Endothelial cell of umbilical vein (primary cell): ENCODE measurements at regions not wholly inside any gene's neighbourhood (a gene's known extent, or its start where the extent isn't known, plus 50 kb on each side); places are given as distances from the start of the nearest gene placed in this dataset.

Source experiments
- BruUV-seq: library from RNA; stranded (reverse); fragments of 400-500 nt; replicated peaks from 2 replicates; lab custom pipeline; 2021; lab: Mats Ljungman, UMichigan
- CTCF ChIA-PET: fragments of 300-600, 350-600 bp; sonication (Branson Sonifier 250); formaldehyde crosslinking; loops from one replicate; lab custom pipeline; 2021; ENCODE audit warnings: antibody characterized with exemption, inconsistent platforms; lab: Charles Lee
- POLR2A ChIA-PET: fragments of 300-600, 350-600 bp; sonication (Branson Sonifier 250); formaldehyde crosslinking; loops from one replicate; lab custom pipeline; 2021; ENCODE audit warnings: antibody characterized with exemption, inconsistent platforms; lab: Charles Lee
- DNase-seq: peaks from one replicate; pipeline ENCODE4 v3.0.0-alpha.2; 2011; ENCODE audit warnings: low read depth, low spot score
- FAIRE-seq: peaks from 2 replicates; lab custom pipeline; 2011; peaks lifted over from hg19 to GRCh38; lab: Jason Lieb, UNC
- H2AFZ ChIP-seq: 2 replicates; pipeline ENCODE4 v1.6.0; 2012; ENCODE audit warnings: low read depth, low read length, control low read depth, inconsistent platforms
- H3K27ac ChIP-seq: 2 replicates; pipeline ENCODE4 v1.5.1; 2011; ENCODE audit warnings: low read depth, mild to moderate bottlenecking, control low read depth, low read length, moderate library complexity; ENCODE audit not compliant: insufficient read depth
- H3K27me3 ChIP-seq, 2 experiments: 2 replicates each; pipeline versions ENCODE4 v1.6.0 to v1.6.1; 2011; ENCODE audit warnings: low read length in 2 of 2, mixed read lengths in 1 of 2; ENCODE audit not compliant: control insufficient read depth in 2 of 2, insufficient read depth in 2 of 2
- H3K36me3 ChIP-seq, 2 experiments: 2 replicates in 1 of 2; 3 replicates in 1 of 2; pipeline ENCODE4 v1.5.1; 2011; ENCODE audit warnings: low read length in 2 of 2, mild to moderate bottlenecking in 1 of 2, moderate library complexity in 1 of 2; ENCODE audit not compliant: control insufficient read depth in 2 of 2, insufficient read depth in 2 of 2; ENCODE audit errors: extremely low read depth in 1 of 2
- H3K4me1 ChIP-seq: 3 replicates; pipeline ENCODE4 v1.5.1; 2011; ENCODE audit warnings: mild to moderate bottlenecking, low read length; ENCODE audit not compliant: control insufficient read depth, insufficient read depth; ENCODE audit errors: extremely low read depth
- H3K4me2 ChIP-seq: 2 replicates; pipeline ENCODE4 v1.6.1; 2011; ENCODE audit warnings: low read length, control low read depth, mixed read lengths; ENCODE audit not compliant: insufficient read depth
- H3K4me3 ChIP-seq, 3 experiments: fragments of 200-600 bp in 1 of 3; sonication (generic), shearing (Covaris generic) in 1 of 3; replicated peaks in 1 of 3; 2 replicates each; pipeline ENCODE4 v1.5.1; 2011 to 2016; ENCODE audit warnings: control low read depth in 3 of 3, low read length in 3 of 3, mild to moderate bottlenecking in 2 of 3, inconsistent platforms in 1 of 3, low read depth in 1 of 3, moderate library complexity in 1 of 3; ENCODE audit not compliant: insufficient read depth in 1 of 3
- H3K79me2 ChIP-seq: 2 replicates; pipeline ENCODE4 v1.6.0; 2012; ENCODE audit warnings: low read length, inconsistent platforms; ENCODE audit not compliant: control insufficient read depth, insufficient read depth
- H3K9ac ChIP-seq: replicated peaks from 2 replicates; pipeline ENCODE3; 2011; ENCODE audit warnings: low read length, control low read depth; ENCODE audit not compliant: insufficient read depth; ENCODE audit errors: extremely low read depth
- H3K9me1 ChIP-seq: replicated peaks from 3 replicates; pipeline ENCODE4 v1.6.0; 2011; ENCODE audit warnings: mild to moderate bottlenecking, low read length; ENCODE audit not compliant: control insufficient read depth, insufficient read depth; ENCODE audit errors: extremely low read depth
- H3K9me3 ChIP-seq: replicated peaks from 2 replicates; pipeline ENCODE4 v1.5.1; 2012; ENCODE audit warnings: low read length, inconsistent platforms; ENCODE audit not compliant: control insufficient read depth, insufficient read depth
- H4K20me1 ChIP-seq: replicated peaks from 2 replicates; pipeline ENCODE3; 2011; ENCODE audit warnings: mild to moderate bottlenecking, low read length; ENCODE audit not compliant: control insufficient read depth, insufficient read depth; ENCODE audit errors: extremely low read depth
- CTCF ChIP-seq, 2 donors: IDR thresholded peaks; 1 replicate in 1 of 2; 2 replicates in 1 of 2; pipeline ENCODE4 v1.5.1; 2011; ENCODE audit warnings: low read length in 2 of 2, mild to moderate bottlenecking in 2 of 2, moderate library complexity in 2 of 2, control low read depth in 1 of 2, inconsistent platforms in 1 of 2, low read depth in 1 of 2; ENCODE audit not compliant: insufficient read depth in 1 of 2; ENCODE audit errors: extremely low read depth in 1 of 2
- EZH2 ChIP-seq: IDR thresholded peaks from 2 replicates; pipeline ENCODE4 v1.6.1; 2012; ENCODE audit warnings: borderline replicate concordance, low read depth, mild to moderate bottlenecking, moderate library complexity, low read length, inconsistent platforms; ENCODE audit not compliant: severe bottlenecking
- FOS ChIP-seq: IDR thresholded peaks from 2 replicates; pipeline ENCODE4 v1.6.1; 2011; ENCODE audit warnings: mild to moderate bottlenecking, low read length, moderate library complexity, borderline replicate concordance; ENCODE audit not compliant: insufficient read depth
- GATA2 ChIP-seq: IDR thresholded peaks from 2 replicates; pipeline ENCODE4 v1.7.0; 2011; ENCODE audit warnings: low read depth, mild to moderate bottlenecking, moderate library complexity, mixed read lengths, low read length; ENCODE audit not compliant: insufficient read length, insufficient read depth
- JUN ChIP-seq: IDR thresholded peaks from 2 replicates; pipeline ENCODE4 v1.6.1; 2011; ENCODE audit warnings: borderline replicate concordance, low read depth; ENCODE audit not compliant: insufficient read length, insufficient read depth
- MYC ChIP-seq: IDR thresholded peaks from one replicate; pipeline ENCODE4 v1.6.1; 2011; ENCODE audit warnings: mild to moderate bottlenecking, low read depth, low read length
- POLR2A ChIP-seq: IDR thresholded peaks from 2 replicates; pipeline ENCODE4 v1.6.1; 2012; ENCODE audit warnings: low read depth, mild to moderate bottlenecking, control low read depth, low read length
- POLR2AphosphoS5 ChIP-seq: IDR thresholded peaks from 2 replicates; pipeline ENCODE4 v1.6.1; 2012; ENCODE audit warnings: low read depth, mild to moderate bottlenecking, control low read depth, low read length, moderate library complexity; ENCODE audit not compliant: insufficient read depth
- dilution Hi-C: fragments of 300-500 bp; cut with MboI; formaldehyde crosslinking; loops from one replicate; pipeline ENCODE4 v1.15.0; 2019; ENCODE audit warnings: low sequenced_read_pairs; ENCODE audit not compliant: extremely low pct_ligation_motif_present
- intact Hi-C: fragments of 100-400 bp; cut with micrococcal nuclease; formaldehyde crosslinking; loops from one replicate; pipeline ENCODE4 v1.10.0; 2022
- TF ChIP-seq, protein P1 (sequence below): IDR thresholded peaks from 2 replicates; pipeline ENCODE4 v1.6.1; 2011; ENCODE audit not compliant: insufficient read depth, insufficient read length

DNA sequence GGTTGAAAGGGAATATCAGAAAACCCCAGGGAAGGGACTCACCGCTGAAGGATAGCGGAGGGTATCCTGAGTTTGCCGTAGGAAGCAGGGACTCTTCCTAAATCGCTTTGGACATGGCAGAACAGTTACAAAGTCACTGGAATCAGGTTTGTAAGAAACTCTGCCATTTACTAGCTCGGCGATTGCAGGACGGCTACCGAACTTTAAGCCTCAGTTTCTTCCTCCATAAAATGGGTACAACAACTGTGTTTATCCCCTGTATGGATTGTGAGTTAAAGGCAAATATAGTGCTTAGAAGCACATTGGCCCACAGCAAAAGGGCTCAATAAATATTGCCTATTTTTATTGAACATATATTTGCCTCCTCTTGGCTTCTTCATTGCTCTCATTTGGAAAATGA, 90.6 kb downstream of the MAF start:
- H2AFZ ChIP-seq, result no peak overlapping the region
- FAIRE-seq, result no peak
- DNase-seq, result no peak
- ChIA-PET POLR2A (no interaction called here), CTCF (no interaction called here)
- BruUV-seq, result no TSS peak
- intact Hi-C loops, result no loop called here
- dilution Hi-C loops, result no loop called here
- no peak overlapping the region for H3K27ac ChIP-seq
- no peaks in the 10 kb centered on the region for H3K9me1 ChIP-seq
- H3K36me3 ChIP-seq, result no peaks in the 10 kb centered on the region
- TF ChIP-seq FOS (no peak), JUN (no peak), EZH2 (no peak)
- no peak overlapping the region for H3K4me2 ChIP-seq
- H3K4me1 ChIP-seq, result no peaks in the 10 kb centered on the region
- no peaks in the 10 kb centered on the region for H3K79me2 ChIP-seq
- no peaks in the 10 kb centered on the region for H3K9me3 ChIP-seq
- no peak overlapping the region for H3K4me3 ChIP-seq
- H3K27me3 ChIP-seq, result no peaks in the 10 kb centered on the region
- no peak overlapping the region for H3K9ac ChIP-seq
- H4K20me1 ChIP-seq, result no peaks in the 10 kb centered on the region

GRCh38 chr16:79509211-79509631, 91.3 kb downstream of the MAF start:
- H3K9me3 ChIP-seq, result no peaks in the 10 kb centered on the region
- no peaks in the 10 kb centered on the region for H3K4me1 ChIP-seq
- no TSS peak for BruUV-seq
- POLR2A ChIA-PET, result no interaction called here
- no peak overlapping the region for H2AFZ ChIP-seq
- H3K9ac ChIP-seq, result no peak overlapping the region
- CTCF ChIA-PET, result no interaction called here
- no peak overlapping the region for H3K27ac ChIP-seq
- H3K4me3 ChIP-seq, result no peak overlapping the region
- no peaks in the 10 kb centered on the region for H4K20me1 ChIP-seq
- no peaks in the 10 kb centered on the region for H3K36me3 ChIP-seq
- TF ChIP-seq EZH2, result no peak
- TF ChIP-seq POLR2AphosphoS5, result no peak
- TF ChIP-seq, protein P1, sequence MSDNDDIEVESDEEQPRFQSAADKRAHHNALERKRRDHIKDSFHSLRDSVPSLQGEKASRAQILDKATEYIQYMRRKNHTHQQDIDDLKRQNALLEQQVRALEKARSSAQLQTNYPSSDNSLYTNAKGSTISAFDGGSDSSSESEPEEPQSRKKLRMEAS, result no peak
- TF ChIP-seq JUN, result no peak
- no peak for TF ChIP-seq FOS
- TF ChIP-seq GATA2, result no peak
- no peak for TF ChIP-seq MYC
- TF ChIP-seq CTCF (IDR thresholded peaks at IDR 0.05; ENCODE audit: extremely low read depth in 1 of 2, insufficient read depth in 1 of 2, low read depth in 1 of 2, low read length in 2 of 2), result no peak
- TF ChIP-seq POLR2A, result no peak
- dilution Hi-C loops, result no loop called here
- no peaks in the 10 kb centered on the region for H3K79me2 ChIP-seq
- H3K9me1 ChIP-seq, result no peaks in the 10 kb centered on the region
- intact Hi-C loops, result no loop called here
- H3K4me2 ChIP-seq, result no peak overlapping the region
- H3K27me3 ChIP-seq, result no peaks in the 10 kb centered on the region
- FAIRE-seq (no peak), DNase-seq (no peak)
